Fibroblast of peridontal ligament (primary cell): ENCODE measurements at regions not wholly inside any gene's neighbourhood (a gene's known extent, or its start where the extent isn't known, plus 50 kb on each side); places are given as distances from the start of the nearest gene placed in this dataset.
"Not testable (repeated sequence)": the region's sequence is repeated elsewhere in the genome, so short reads cannot be mapped to it uniquely, and the experiment has no call there.

Source experiments
- DNase-seq: peaks from one replicate; pipeline ENCODE4 v3.0.0-alpha.2; 2010; ENCODE audit errors: extremely low read depth

GRCh38 chr20:48381353-48382120 is 446.3 kb downstream of the PREX1 start:
- DNase-seq, result no peak

- no peak for DNase-seq
Measured at GRCh38 chr20:48380661-48381060, 447.1 kb downstream of the PREX1 start.

GRCh38 chr20:48378976-48379675 is 448.7 kb downstream of the PREX1 start:
- no peak for DNase-seq

- DNase-seq, result no peak
Measured at GRCh38 chr20:48377940-48378339, 449.9 kb downstream of the PREX1 start.

- DNase-seq, result no peak
Measured at GRCh38 chr20:48375804-48376203, 452.0 kb downstream of the PREX1 start.

GRCh38 chr20:48374991-48375595 is 452.7 kb downstream of the PREX1 start:
- DNase-seq, result no peak

- DNase-seq, result not testable (repeated sequence)
Measured at GRCh38 chr20:48374031-48374907, 453.5 kb downstream of the PREX1 start.

- DNase-seq, result no peak
Measured at GRCh38 chr20:48373555-48373934, 454.3 kb downstream of the PREX1 start.

- not testable (repeated sequence) for DNase-seq
Measured at GRCh38 chr20:48372851-48373554, 454.8 kb downstream of the PREX1 start.

GRCh38 chr20:48371211-48371610 is 456.6 kb downstream of the PREX1 start:
- no peak for DNase-seq

- not testable (repeated sequence) for DNase-seq
Measured at GRCh38 chr20:48368580-48369021, 459.2 kb downstream of the PREX1 start.

GRCh38 chr20:48367541-48368358 is 460.0 kb downstream of the PREX1 start:
- not testable (repeated sequence) for DNase-seq

GRCh38 chr20:48366230-48366629 is 461.6 kb downstream of the PREX1 start:
- DNase-seq, result no peak

- no peak for DNase-seq
Measured at GRCh38 chr20:48364688-48365421, 462.9 kb downstream of the PREX1 start.

- no peak for DNase-seq
Measured at GRCh38 chr20:48364055-48364454, 463.7 kb downstream of the PREX1 start.

- no peak for DNase-seq
Measured at GRCh38 chr20:48360342-48360975, 467.3 kb downstream of the PREX1 start.

GRCh38 chr20:48359692-48360341 is 468.0 kb downstream of the PREX1 start:
- no peak for DNase-seq

- DNase-seq, result not testable (repeated sequence)
Measured at GRCh38 chr20:48359055-48359390, 468.8 kb downstream of the PREX1 start.
